ENCODE measurements at regions not wholly inside any gene's neighbourhood (a gene's known extent, or its start where the extent isn't known, plus 50 kb on each side); places are given as distances from the start of the nearest gene placed in this dataset.

GRCh38 chr10:62935022-62935421, 118.9 kb upstream of the EGR2 start:
- Histone ChIP-seq H2AFZ (ENCODE audit: low read depth, low read length) (no peak overlapping the region), H3K27me3 (ENCODE audit: control insufficient read depth in 2 of 2, insufficient read depth in 2 of 2, low read length in 2 of 2) (no peaks in the 10 kb centered on the region), H3K79me2 (ENCODE audit: control insufficient read depth, insufficient read depth, low read length) (no peaks in the 10 kb centered on the region), H3K4me1 (ENCODE audit: control insufficient read depth, extremely low read depth, insufficient read depth, low read length) (no peaks in the 10 kb centered on the region), H4K20me1 (replicated peaks; ENCODE audit: control insufficient read depth, extremely low read depth, insufficient read depth, low read length) (no peaks in the 10 kb centered on the region), H3K36me3 (ENCODE audit: control insufficient read depth in 2 of 2, extremely low read depth in 1 of 2, insufficient read depth in 2 of 2, low read length in 2 of 2) (no peaks in the 10 kb centered on the region), H3K4me3 (replicated peaks in 1 of 3; ENCODE audit: insufficient read depth in 1 of 3, low read depth in 1 of 3, low read length in 3 of 3) (no peak overlapping the region), H3K4me2 (ENCODE audit: insufficient read depth, low read length) (no peak overlapping the region), H3K9ac (replicated peaks; ENCODE audit: extremely low read depth, insufficient read depth, low read length) (no peak overlapping the region), H3K9me3 (replicated peaks; ENCODE audit: control insufficient read depth, insufficient read depth, low read length) (no peaks in the 10 kb centered on the region), H3K27ac (ENCODE audit: insufficient read depth, low read depth, low read length) (no peak overlapping the region), H3K9me1 (replicated peaks; ENCODE audit: control insufficient read depth, extremely low read depth, insufficient read depth, low read length) (no peaks in the 10 kb centered on the region)
- FAIRE-seq (no peak), DNase-seq (ENCODE audit: low read depth, low spot score) (no peak)
- intact Hi-C loops (cut with micrococcal nuclease), result no loop called here
- CTCF ChIA-PET, result no interaction called here
- no TSS peak for BruUV-seq (replicated peaks)
- POLR2A ChIA-PET, result no interaction called here
- TF ChIP-seq GATA2 (IDR thresholded peaks at IDR 0.05; ENCODE audit: insufficient read depth, insufficient read length, low read depth, low read length), result no peak
- no peak for TF ChIP-seq POLR2AphosphoS5 (IDR thresholded peaks at IDR 0.05; ENCODE audit: insufficient read depth, low read depth, low read length)
- no peak for TF ChIP-seq EZH2 (IDR thresholded peaks at IDR 0.05; ENCODE audit: borderline replicate concordance, low read depth, low read length, severe bottlenecking)
- no peak for TF ChIP-seq POLR2A (IDR thresholded peaks at IDR 0.05; ENCODE audit: low read depth, low read length)
- no peak for TF ChIP-seq MYC (IDR thresholded peaks at IDR 0.05; ENCODE audit: low read depth, low read length)
- no peak for TF ChIP-seq JUN (IDR thresholded peaks at IDR 0.05; ENCODE audit: borderline replicate concordance, insufficient read depth, insufficient read length, low read depth)
- TF ChIP-seq, protein P1, sequence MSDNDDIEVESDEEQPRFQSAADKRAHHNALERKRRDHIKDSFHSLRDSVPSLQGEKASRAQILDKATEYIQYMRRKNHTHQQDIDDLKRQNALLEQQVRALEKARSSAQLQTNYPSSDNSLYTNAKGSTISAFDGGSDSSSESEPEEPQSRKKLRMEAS (IDR thresholded peaks at IDR 0.05; ENCODE audit: insufficient read depth, insufficient read length), result no peak
- TF ChIP-seq FOS (IDR thresholded peaks at IDR 0.05; ENCODE audit: borderline replicate concordance, insufficient read depth, low read length), result no peak
- TF ChIP-seq CTCF (IDR thresholded peaks at IDR 0.05; ENCODE audit: extremely low read depth in 1 of 2, insufficient read depth in 1 of 2, low read depth in 1 of 2, low read length in 2 of 2), result no peak
- dilution Hi-C loops (cut with MboI; ENCODE audit: extremely low pct_ligation_motif_present, low sequenced_read_pairs), result no loop called here

Data from endothelial cell of umbilical vein (primary cell).